ENCODE measurements at regions not wholly inside any gene's neighbourhood (a gene's known extent, or its start where the extent isn't known, plus 50 kb on each side); places are given as distances from the start of the nearest gene placed in this dataset.
"Not testable (repeated sequence)": the region's sequence is repeated elsewhere in the genome, so short reads cannot be mapped to it uniquely, and the experiment has no call there.

DNA sequence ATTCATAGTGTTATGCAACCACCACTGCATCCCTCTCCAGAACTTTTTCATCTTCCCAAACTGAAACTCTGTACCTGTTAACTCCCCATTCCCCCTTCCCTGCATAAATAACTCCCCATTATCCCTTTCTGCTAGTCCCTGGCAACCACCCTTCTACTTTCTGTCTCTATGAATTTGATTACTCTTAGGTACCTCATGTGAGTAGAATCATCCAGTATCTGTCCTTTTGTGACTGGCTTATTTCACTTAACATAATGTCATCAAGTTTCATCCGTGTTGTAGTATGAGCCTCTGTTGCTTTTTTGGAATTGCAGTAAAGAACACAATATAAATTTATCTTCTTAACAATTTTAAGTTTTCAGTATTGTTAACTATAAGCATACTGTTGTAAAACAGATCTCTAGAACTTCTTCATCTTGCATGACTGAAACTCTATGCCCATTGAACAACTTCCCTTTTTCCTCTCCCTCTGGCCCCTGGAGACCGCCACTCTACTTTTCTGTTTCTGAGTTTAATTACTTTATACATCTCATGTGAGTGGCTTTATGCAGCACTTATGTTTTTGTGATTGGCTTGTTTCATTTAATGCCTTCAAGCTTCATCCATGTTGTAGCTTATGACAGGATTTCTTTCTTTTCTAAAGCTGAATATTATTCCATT is 87.3 kb upstream of the ABCC4 start:
- DNase-seq (ENCODE audit: low read depth) = no peak

DNA sequence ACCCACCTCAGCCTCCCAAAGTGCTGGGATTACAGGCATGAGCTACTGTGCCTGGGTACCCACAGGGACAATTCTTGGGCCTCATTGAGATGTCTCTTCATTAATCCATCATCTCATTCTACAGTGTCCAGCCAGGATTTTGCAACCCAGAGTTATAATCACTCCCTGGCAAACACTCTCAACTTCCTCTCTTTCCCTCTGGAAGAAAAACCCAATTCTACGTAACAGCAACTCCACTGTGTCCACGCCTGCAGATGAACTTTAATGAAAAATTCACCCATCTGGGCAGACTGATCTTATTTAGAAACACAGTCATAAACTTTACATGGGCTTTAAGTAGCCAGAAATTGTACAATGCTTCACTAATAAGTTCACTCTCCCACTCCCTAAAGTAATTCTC is 90.1 kb upstream of the ABCC4 start:
- no peak for DNase-seq (ENCODE audit: low read depth)

DNA sequence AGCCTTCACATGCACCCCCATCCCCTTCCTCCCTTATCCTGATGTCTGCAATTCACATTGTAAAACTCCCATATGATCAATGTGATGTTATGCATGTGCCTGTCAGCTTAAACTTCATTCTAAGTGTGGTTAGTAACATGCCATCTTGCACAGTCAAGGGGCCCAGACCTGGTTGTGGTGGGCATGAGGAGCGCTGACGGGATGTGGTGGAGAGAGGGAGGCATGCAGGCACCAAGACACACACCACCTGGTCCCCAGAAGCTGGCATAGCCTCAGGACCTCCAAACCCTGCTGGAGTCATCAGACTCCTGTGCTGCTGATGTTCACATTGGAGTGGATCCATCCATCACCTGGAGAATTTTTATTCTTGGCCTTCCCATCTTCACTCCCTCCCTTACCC is 90.5 kb upstream of the ABCC4 start:
- DNase-seq (ENCODE audit: low read depth) = no peak

- DNase-seq (ENCODE audit: low read depth) = no peak
Observed at GRCh38 chr13:95392597-95392996, 91.3 kb upstream of the ABCC4 start.

- no peak for DNase-seq (ENCODE audit: low read depth)
Observed at GRCh38 chr13:95403349-95404140, 102.3 kb upstream of the ABCC4 start.

GRCh38 chr13:95404141-95404882 is 103.1 kb upstream of the ABCC4 start:
- DNase-seq (ENCODE audit: low read depth) = peak; percentile 66

- DNase-seq (ENCODE audit: low read depth) = peak; percentile 16
Observed at GRCh38 chr13:95406176-95406575, 104.9 kb upstream of the ABCC4 start.

- DNase-seq (ENCODE audit: low read depth) = peak; percentile 13
Observed at GRCh38 chr13:95411428-95412040, 110.3 kb upstream of the ABCC4 start.

GRCh38 chr13:95418946-95419345 is 117.7 kb upstream of the ABCC4 start:
- no peak for DNase-seq (ENCODE audit: low read depth)

- no peak for DNase-seq (ENCODE audit: low read depth)
Observed at GRCh38 chr13:95420501-95420900, 119.2 kb upstream of the ABCC4 start.

- DNase-seq (ENCODE audit: low read depth) = no peak
Observed at GRCh38 chr13:95426631-95427030, 125.4 kb upstream of the ABCC4 start.

DNA sequence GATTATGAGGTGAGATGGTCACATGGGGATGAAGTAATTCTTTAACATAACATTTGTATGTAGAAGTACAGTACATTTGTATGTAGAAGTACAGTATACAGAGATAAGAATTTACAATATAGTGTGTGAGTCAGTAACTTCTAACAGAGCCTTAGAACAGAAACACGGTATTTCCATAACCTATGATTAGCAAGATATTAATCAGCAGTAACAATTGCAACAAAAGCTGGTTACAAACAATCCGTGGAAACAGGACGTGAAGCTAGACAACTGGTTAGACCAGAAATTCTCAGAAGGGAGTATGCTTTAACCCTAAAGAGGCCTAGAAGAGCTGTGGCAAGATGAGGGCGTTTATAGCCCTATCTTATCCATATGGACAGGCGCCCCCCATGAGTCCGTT is 122.0 kb upstream of the CLDN10 start:
- DNase-seq (ENCODE audit: low read depth) = not testable (repeated sequence)

DNA sequence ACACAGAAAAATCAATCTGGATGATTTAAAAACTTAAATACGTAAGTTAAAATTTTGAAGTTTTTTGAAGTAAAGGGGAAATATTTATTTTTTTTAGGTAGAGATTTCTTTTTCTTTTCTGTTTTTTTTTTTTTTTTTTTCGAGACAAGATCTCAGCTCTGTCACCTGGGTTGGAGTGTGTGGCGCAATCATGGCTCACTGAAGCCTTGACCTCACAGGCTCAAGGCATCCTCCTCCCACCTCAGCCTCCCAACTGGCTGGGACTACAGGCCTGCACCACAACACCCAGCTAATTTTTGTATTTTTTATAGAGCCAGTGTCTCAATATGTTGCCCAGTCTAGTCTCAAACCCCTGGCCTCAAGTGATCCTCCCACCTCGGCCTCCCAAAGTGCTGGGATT is 120.4 kb upstream of the CLDN10 start:
- no peak for DNase-seq (ENCODE audit: low read depth)

- no peak for DNase-seq (ENCODE audit: low read depth)
Observed at GRCh38 chr13:95433537-95433936, 119.0 kb upstream of the CLDN10 start.

GRCh38 chr13:95434111-95434510 is 118.4 kb upstream of the CLDN10 start:
- no peak for DNase-seq (ENCODE audit: low read depth)

- DNase-seq (ENCODE audit: low read depth) = peak; percentile 12
Observed at GRCh38 chr13:95437561-95437960, 115.0 kb upstream of the CLDN10 start.

GRCh38 chr13:95438297-95438696 is 114.2 kb upstream of the CLDN10 start:
- no peak for DNase-seq (ENCODE audit: low read depth)

DNA sequence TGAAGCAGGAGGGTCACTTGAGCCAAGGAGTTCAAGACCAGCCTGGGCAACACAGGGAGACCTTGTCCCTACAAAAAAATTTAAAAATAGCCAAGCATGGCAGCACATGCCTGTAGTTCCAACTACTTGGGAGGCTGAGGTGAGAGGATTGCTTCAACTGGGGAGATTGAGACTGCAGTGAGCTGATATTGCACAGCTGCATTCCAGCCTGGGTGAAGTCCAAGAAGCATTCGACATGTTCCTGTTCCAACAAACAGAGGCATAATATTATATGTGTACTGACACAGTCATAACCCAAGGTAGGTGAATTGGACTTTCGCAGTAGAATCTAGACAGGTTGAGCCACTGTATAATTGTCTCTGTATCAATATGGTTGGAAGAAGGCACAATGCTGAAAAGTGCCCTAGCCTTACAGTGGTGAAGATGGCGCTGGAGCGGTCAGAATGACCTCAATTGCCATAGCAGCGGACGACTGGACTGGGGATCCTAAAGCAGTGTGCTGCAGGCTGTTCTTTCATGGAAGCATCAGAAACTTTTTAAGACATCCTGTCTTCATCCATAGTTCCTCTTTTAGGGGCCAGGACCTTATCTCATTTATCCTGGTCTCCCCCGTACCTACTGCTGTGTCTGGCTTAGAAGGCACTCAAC is 112.0 kb upstream of the CLDN10 start:
- no peak for DNase-seq (ENCODE audit: low read depth)

DNA sequence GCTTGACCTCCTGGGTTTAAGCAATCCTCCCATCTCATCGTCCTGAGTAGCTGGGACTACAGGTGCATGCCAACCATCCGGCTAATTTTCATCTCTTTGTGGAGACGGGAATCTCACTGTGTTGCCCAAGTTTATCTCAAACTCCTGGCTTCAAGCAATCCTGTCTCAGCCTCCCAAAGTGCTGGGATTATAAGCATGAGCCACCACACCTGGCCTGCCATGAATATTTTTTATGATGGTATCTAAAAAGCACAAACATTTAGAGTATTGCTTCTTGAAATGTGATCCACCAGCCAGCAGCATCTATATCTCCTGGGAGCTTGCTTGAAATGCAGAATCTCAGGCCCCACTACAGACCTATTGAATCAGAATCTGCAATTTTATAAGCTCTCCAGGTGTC is 111.2 kb upstream of the CLDN10 start:
- DNase-seq (ENCODE audit: low read depth) = no peak

DNA sequence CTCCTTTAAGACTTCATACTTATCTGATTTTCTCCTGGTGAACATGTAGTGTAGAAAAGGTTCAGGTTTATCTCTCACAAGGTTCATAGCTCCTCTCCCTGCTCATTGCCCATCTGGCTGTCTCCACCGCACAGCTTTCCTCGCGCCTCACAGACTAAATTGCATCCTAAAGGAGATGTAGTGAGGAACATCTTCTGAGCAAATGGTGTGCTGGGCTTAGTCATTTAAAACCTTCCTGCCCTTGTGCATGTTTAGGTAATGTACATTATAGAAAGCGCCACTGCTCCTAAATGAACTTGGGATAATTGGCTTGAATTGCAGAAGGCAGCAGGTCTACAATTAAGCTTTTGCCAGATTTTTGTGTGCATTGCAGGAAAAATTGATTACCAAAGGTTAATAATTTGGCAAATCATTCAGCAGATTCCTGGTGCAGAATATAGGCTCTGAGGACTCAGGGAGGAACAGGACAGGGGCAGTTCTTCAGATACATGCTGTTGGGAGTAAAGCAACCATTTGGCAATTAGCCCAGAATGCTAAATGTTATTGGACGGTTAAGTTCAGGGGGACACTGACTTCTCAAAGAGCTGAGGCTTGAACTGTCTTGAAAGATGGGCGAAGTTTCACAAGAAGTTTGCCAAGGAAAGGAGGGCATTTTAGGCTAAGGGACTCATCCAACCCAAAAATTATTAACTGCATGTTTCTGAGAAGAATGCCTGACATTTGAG is 108.4 kb upstream of the CLDN10 start:
- DNase-seq (ENCODE audit: low read depth) = no peak

DNA sequence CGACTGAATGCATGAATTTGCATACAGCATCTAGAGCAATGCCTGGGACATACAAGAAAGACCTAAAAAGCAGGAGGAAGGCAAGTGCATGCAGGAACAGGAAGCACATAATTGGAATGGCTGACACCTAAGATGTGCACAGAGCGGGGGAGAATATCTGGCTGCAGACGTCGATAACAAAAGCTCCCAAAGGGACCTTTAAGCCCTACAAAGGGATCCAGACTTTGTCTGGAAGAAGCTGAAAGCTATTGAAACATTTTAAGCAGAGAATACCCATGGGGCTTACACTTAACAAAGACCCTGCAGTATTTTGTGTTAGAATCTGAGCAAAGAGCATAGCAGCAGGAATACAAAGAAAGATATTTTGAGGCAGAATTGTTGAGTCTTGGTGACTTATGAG is 107.4 kb upstream of the CLDN10 start:
- no peak for DNase-seq (ENCODE audit: low read depth)

Data from HT1080 (cell line).